CD4-positive, CD25-positive, alpha-beta regulatory T cell (primary cell): ENCODE measurements at regions not wholly inside any gene's neighbourhood (a gene's known extent, or its start where the extent isn't known, plus 50 kb on each side); places are given as distances from the start of the nearest gene placed in this dataset.
"Not testable (repeated sequence)": the region's sequence is repeated elsewhere in the genome, so short reads cannot be mapped to it uniquely, and the experiment has no call there.

ENCODE experiments used
- ATAC-seq, 2 donors: fragments of 150-1000 bp; cut with Tn5 transposase; one replicate each; pipeline ENCODE4 v1.10.0; 2021; ENCODE audit warnings: low read depth in 2 of 2, moderate number of reproducible peaks in 2 of 2, moderate library complexity in 1 of 2
- DNase-seq, 3 donors: peaks; one replicate each; pipeline versions ENCODE4 v3.0.0 to v3.0.0-alpha.2; 2012 to 2022; ENCODE audit warnings: mixed read lengths in 1 of 3
- H3K27ac ChIP-seq: one replicate; pipeline ENCODE4 v1.7.0; 2013; ENCODE audit warnings: mild to moderate bottlenecking, low read length; ENCODE audit not compliant: insufficient read depth, poor library complexity, severe bottlenecking
- H3K27me3 ChIP-seq: one replicate; pipeline ENCODE4 v1.7.0; 2013; ENCODE audit warnings: low read length; ENCODE audit not compliant: control insufficient read depth, insufficient read depth
- H3K36me3 ChIP-seq: one replicate; pipeline ENCODE4 v1.7.0; 2013; ENCODE audit warnings: mild to moderate bottlenecking, low read length, moderate library complexity; ENCODE audit not compliant: control insufficient read depth, insufficient read depth
- H3K4me1 ChIP-seq: 2 replicates; pipeline ENCODE4 v1.7.0; 2013; ENCODE audit warnings: mild to moderate bottlenecking, low read length; ENCODE audit not compliant: insufficient read depth, control insufficient read depth, poor library complexity, severe bottlenecking
- H3K4me3 ChIP-seq: one replicate; pipeline ENCODE4 v1.7.0; 2013; ENCODE audit warnings: low read depth, mild to moderate bottlenecking, low read length, moderate library complexity
- H3K9me3 ChIP-seq, 2 experiments: 1 replicate in 1 of 2; 2 replicates in 1 of 2; pipeline ENCODE4 v1.7.0; 2013; ENCODE audit warnings: low read length in 2 of 2, mild to moderate bottlenecking in 1 of 2, moderate library complexity in 1 of 2; ENCODE audit not compliant: control insufficient read depth in 2 of 2
- H3K27ac Mint-ChIP-seq, 3 donors: one replicate each; pipeline ENCODE4 v1.8.0; 2020 to 2022; ENCODE audit warnings: mild to moderate bottlenecking in 3 of 3, mixed read lengths in 3 of 3, moderate library complexity in 2 of 3
- H3K27me3 Mint-ChIP-seq: one replicate; pipeline ENCODE4 v1.8.0; 2022; ENCODE audit warnings: mild to moderate bottlenecking, mixed read lengths
- H3K36me3 Mint-ChIP-seq: one replicate; pipeline ENCODE4 v1.8.0; 2020; ENCODE audit warnings: mixed read lengths
- H3K4me1 Mint-ChIP-seq, 4 donors: one replicate each; pipeline ENCODE4 v1.8.0; 2020 to 2022; ENCODE audit warnings: mixed read lengths in 4 of 4, mild to moderate bottlenecking in 1 of 4
- H3K4me3 Mint-ChIP-seq, 4 donors: one replicate each; pipeline ENCODE4 v1.8.0; 2020 to 2022; ENCODE audit warnings: mild to moderate bottlenecking in 4 of 4, mixed read lengths in 4 of 4, moderate library complexity in 3 of 4
- H3K9me3 Mint-ChIP-seq, 7 donors: one replicate each; pipeline ENCODE4 v1.8.0; 2020 to 2022; ENCODE audit warnings: mixed read lengths in 7 of 7, mild to moderate bottlenecking in 3 of 7, moderate library complexity in 2 of 7

DNA sequence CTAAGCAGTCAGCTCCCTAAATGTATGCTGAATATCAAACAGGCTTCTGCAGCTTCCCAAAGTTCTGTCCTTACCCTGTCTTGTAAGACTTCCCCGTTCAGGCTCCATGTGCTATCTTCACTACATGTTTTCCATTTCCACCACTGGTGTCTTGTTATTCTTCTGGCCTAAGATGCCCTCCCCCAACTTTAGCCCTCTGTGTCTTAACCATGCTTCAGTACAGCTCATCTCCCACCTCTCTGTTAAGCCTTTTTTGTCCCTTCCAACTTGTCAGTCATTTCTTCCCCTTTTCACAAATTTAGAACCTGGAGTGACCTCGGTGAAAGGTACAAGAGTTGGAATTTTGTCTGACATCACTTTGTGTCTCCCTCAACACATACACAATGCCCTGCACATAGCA, 151.7 kb upstream of the TBL1XR1 start:
- Mint-ChIP-seq H3K36me3 (no peaks in the 10 kb centered on the region), H3K27me3 (no peaks in the 10 kb centered on the region), H3K9me3 (no peaks in the 10 kb centered on the region), H3K4me1 (peaks cover 27 to 48% (median 42%) of the 10 kb centered on the region in 4 donors), H3K27ac (no peak overlapping the region), H3K4me3 (no peak overlapping the region)
- Histone ChIP-seq H3K9me3 (no peaks in the 10 kb centered on the region), H3K4me1 (peaks cover 20% of the 10 kb centered on the region), H3K27me3 (no peaks in the 10 kb centered on the region), H3K27ac (no peak overlapping the region), H3K36me3 (no peaks in the 10 kb centered on the region), H3K4me3 (no peak overlapping the region)
- ATAC-seq (no peak), DNase-seq (no peak)

DNA sequence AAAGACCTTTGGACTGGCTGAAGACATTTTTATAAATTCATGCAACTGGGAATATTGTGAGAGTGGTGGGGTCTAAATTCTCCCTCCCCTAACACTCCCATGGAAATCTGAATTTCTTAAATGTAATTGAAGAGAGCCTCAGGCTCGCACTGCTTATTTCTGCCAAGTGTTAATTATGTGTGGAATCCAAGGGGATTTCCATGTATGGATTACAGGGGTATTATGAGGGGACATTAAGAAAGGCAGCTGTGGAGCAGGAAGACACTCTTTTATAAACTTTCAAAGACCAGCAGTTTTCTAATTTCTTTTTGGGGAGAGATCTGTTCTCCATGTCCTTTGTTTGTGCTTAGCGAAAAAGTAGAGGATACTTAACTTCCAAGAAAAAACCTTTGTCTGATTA, 152.1 kb upstream of the TBL1XR1 start:
- ATAC-seq: no peak
- no peaks in the 10 kb centered on the region for H3K36me3 ChIP-seq
- peaks cover 20% of the 10 kb centered on the region for H3K4me1 ChIP-seq
- Mint-ChIP-seq H3K27me3 (no peaks in the 10 kb centered on the region), H3K4me3 (no peak overlapping the region), H3K27ac (no peak overlapping the region), H3K4me1 (peaks cover 27 to 48% (median 42%) of the 10 kb centered on the region in 4 donors), H3K9me3 (no peaks in the 10 kb centered on the region), H3K36me3 (no peaks in the 10 kb centered on the region)
- H3K27me3 ChIP-seq: no peaks in the 10 kb centered on the region
- H3K4me3 ChIP-seq: no peak overlapping the region
- no peaks in the 10 kb centered on the region for H3K9me3 ChIP-seq
- H3K27ac ChIP-seq: no peak overlapping the region
- no peak for DNase-seq

DNA sequence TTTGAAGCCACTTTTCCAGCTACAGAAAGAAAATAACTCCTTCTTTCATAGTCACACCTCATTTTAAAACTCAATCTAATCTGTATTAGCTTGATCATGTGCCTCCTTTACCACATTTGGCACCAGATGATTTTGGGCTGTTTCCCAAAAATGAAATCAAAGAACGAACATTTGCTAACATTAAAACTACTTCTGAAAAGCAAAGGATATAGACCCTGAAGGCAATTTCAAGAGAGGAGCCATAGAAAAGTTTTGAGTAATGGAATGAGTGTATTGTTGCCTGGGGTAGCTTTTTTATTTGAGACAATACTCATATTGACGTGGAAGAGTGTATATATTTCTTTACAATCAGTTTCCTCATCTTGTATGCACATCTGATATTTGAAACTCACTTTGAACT, 152.8 kb upstream of the TBL1XR1 start:
- Histone ChIP-seq H3K9me3 (no peaks in the 10 kb centered on the region), H3K27me3 (no peaks in the 10 kb centered on the region), H3K27ac (no peak overlapping the region), H3K4me3 (no peak overlapping the region), H3K36me3 (no peaks in the 10 kb centered on the region), H3K4me1 (peaks cover 19% of the 10 kb centered on the region)
- Mint-ChIP-seq H3K36me3 (no peaks in the 10 kb centered on the region), H3K27ac (no peak overlapping the region), H3K4me1 (peaks cover 22 to 45% (median 41%) of the 10 kb centered on the region in 4 donors), H3K27me3 (no peaks in the 10 kb centered on the region), H3K9me3 (no peaks in the 10 kb centered on the region), H3K4me3 (no peak overlapping the region)
- ATAC-seq: no peak
- no peak for DNase-seq

DNA sequence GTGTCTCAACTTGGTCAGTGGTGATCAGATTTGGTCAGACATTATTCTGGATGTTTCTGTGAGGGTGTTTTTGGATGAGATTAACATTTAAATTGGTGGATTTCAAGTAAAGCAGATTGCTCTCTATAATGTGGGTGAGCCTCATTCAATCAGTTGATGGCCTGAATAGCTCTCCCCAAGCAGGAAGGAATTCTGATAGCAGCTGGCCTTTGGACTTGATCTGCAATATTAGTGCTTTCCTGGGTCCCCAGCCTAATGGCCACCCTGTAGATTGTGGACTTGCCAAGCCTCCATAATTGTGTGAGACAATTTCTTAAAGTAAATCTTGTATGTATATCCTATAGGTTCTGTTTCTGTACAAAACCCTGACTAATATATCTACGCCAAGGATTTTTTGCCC, 153.9 kb upstream of the TBL1XR1 start:
- DNase-seq (no peak), ATAC-seq (no peak)
- Mint-ChIP-seq H3K36me3 (no peaks in the 10 kb centered on the region), H3K4me3 (no peak overlapping the region), H3K4me1 (peaks cover 17 to 41% (median 35%) of the 10 kb centered on the region in 4 donors), H3K9me3 (peaks cover 0 to 2% (median 0%) of the 10 kb centered on the region in 7 donors), H3K27ac (peak overlapping the region; percentile 58 to 72 (median 64)), H3K27me3 (no peaks in the 10 kb centered on the region)
- H3K4me1 ChIP-seq: peaks cover 8% of the 10 kb centered on the region
- H3K27me3 ChIP-seq: no peaks in the 10 kb centered on the region
- H3K36me3 ChIP-seq: no peaks in the 10 kb centered on the region
- no peak overlapping the region for H3K4me3 ChIP-seq
- H3K27ac ChIP-seq: no peak overlapping the region
- H3K9me3 ChIP-seq: no peaks in the 10 kb centered on the region

DNA sequence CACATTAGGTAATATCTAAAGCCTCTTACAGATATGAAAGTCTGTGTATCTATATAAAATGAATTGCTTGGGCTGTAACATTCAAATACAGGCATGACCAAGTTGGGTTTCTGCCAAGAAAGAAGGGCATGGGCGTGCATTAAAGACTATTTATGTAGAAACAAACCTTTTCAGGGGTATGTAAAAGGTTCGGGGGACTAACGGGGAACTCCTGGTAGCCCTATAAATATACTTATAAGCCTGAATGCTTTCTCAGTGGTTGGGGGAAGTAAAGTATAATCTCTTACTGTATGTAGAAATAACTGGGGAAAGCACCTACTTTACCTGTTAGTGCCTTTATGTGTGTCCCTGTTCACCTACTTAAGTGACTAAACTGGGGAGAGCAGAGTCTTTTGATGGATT, 154.5 kb upstream of the TBL1XR1 start:
- no peaks in the 10 kb centered on the region for H3K27me3 ChIP-seq
- Mint-ChIP-seq H3K27ac (peak overlapping the region; percentile 32 to 64 (median 58)), H3K36me3 (no peaks in the 10 kb centered on the region), H3K4me1 (peaks cover 17 to 39% (median 35%) of the 10 kb centered on the region in 4 donors), H3K9me3 (peaks cover 0 to 3% (median 0%) of the 10 kb centered on the region in 7 donors), H3K27me3 (no peaks in the 10 kb centered on the region), H3K4me3 (peak overlapping the region in 1 of 4 donors; percentile 39)
- DNase-seq: peak in 1 of 3 donors; percentile 24
- H3K4me1 ChIP-seq: peaks cover 4% of the 10 kb centered on the region
- no peak overlapping the region for H3K4me3 ChIP-seq
- H3K27ac ChIP-seq: no peak overlapping the region
- no peaks in the 10 kb centered on the region for H3K9me3 ChIP-seq
- peak in 1 of 2 donors; percentile 55 for ATAC-seq
- no peaks in the 10 kb centered on the region for H3K36me3 ChIP-seq

DNA sequence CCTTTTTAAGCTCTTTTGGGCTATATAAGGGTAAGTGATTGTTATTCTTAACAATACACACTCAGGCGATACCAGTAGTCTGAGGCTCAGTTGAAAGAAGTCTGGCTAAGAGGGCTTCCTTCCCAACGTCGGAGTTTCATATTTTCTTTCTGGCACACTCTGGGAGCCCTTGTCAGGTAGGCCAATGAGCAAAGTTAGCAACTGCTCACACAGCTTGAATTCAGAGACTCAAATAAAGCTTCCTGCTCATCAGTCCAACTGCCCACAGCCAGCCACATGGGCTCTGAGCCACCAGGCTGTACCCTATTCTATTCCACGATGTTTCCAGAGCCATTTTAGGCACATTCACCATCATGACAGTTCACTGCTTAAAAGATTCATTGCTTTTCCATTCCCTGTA, 155.1 kb upstream of the TBL1XR1 start:
- no peak for DNase-seq
- H3K27ac Mint-ChIP-seq: peak overlapping the region in 1 of 3 donors; percentile 0
- H3K27me3 Mint-ChIP-seq: no peaks in the 10 kb centered on the region
- Histone ChIP-seq H3K27ac (no peak overlapping the region), H3K27me3 (no peaks in the 10 kb centered on the region), H3K4me3 (no peak overlapping the region), H3K4me1 (peaks cover 9% of the 10 kb centered on the region), H3K36me3 (no peaks in the 10 kb centered on the region), H3K9me3 (no peaks in the 10 kb centered on the region)
- ATAC-seq: no peak
- no peaks in the 10 kb centered on the region for H3K36me3 Mint-ChIP-seq
- H3K4me3 Mint-ChIP-seq: no peak overlapping the region
- peaks cover 17 to 42% (median 40%) of the 10 kb centered on the region in 4 donors for H3K4me1 Mint-ChIP-seq
- peaks cover 0 to 3% (median 0%) of the 10 kb centered on the region in 7 donors for H3K9me3 Mint-ChIP-seq

DNA sequence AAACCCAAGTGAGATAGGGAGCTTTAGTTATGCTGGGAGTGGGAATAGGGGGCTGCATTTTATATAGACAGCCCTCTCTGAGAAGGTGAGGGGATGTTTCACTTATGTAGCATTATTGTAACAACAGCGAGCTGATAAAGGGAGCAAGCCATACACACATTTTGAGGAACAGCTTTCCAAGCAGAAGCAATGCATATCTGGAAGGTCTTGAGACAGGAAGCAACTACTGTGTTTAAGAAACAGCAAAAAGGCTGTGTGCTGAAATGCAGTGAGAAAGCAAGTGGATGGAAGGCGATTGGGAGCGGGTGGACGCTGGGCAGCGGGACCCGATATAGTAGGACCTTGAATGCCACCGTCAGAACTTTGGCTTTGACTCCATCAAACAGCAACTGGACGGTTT, 155.9 kb upstream of the TBL1XR1 start:
- ATAC-seq: no peak
- Histone ChIP-seq H3K27me3 (no peaks in the 10 kb centered on the region), H3K27ac (no peak overlapping the region), H3K36me3 (no peaks in the 10 kb centered on the region), H3K4me3 (no peak overlapping the region), H3K9me3 (no peaks in the 10 kb centered on the region), H3K4me1 (peaks cover 15% of the 10 kb centered on the region)
- peaks cover 4% of the 10 kb centered on the region for H3K27me3 Mint-ChIP-seq
- H3K27ac Mint-ChIP-seq: peak overlapping the region in 1 of 3 donors; percentile 0
- H3K36me3 Mint-ChIP-seq: no peaks in the 10 kb centered on the region
- peaks cover 0 to 3% (median 0%) of the 10 kb centered on the region in 7 donors for H3K9me3 Mint-ChIP-seq
- peaks cover 22 to 45% (median 44%) of the 10 kb centered on the region in 4 donors for H3K4me1 Mint-ChIP-seq
- no peak for DNase-seq
- H3K4me3 Mint-ChIP-seq: no peak overlapping the region

DNA sequence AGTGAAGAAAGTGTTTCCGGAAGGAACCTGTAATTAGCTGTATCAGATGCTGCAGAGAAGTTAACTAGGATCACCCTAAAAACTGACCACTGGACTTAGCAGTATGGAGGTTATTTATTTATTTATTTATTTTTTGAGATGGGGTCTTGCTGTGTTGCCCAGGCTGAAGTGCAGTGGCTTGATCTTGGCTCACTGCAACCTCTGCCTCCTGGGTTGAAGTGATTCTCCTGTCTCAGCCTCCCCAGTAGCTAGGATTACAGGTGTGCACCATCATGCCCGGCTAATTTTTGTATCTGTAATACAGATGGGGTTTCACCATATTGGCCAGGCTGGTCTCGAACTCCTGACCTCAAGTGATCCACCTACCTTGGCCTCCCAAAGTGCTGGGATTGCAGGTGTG, 156.6 kb upstream of the TBL1XR1 start:
- not testable (repeated sequence) for H3K36me3 ChIP-seq, ATAC-seq, H3K27me3 ChIP-seq, H3K27ac Mint-ChIP-seq, H3K27ac ChIP-seq, H3K36me3 Mint-ChIP-seq, H3K4me3 Mint-ChIP-seq, H3K9me3 Mint-ChIP-seq, H3K27me3 Mint-ChIP-seq, H3K4me3 ChIP-seq, H3K9me3 ChIP-seq, DNase-seq
- peaks cover 23% of the 10 kb centered on the region for H3K4me1 ChIP-seq
- H3K4me1 Mint-ChIP-seq: peaks cover 29 to 52% (median 49%) of the 10 kb centered on the region in 4 donors
